ENCODE measurements at regions not wholly inside any gene's neighbourhood (a gene's known extent, or its start where the extent isn't known, plus 50 kb on each side); places are given as distances from the start of the nearest gene placed in this dataset.

DNA sequence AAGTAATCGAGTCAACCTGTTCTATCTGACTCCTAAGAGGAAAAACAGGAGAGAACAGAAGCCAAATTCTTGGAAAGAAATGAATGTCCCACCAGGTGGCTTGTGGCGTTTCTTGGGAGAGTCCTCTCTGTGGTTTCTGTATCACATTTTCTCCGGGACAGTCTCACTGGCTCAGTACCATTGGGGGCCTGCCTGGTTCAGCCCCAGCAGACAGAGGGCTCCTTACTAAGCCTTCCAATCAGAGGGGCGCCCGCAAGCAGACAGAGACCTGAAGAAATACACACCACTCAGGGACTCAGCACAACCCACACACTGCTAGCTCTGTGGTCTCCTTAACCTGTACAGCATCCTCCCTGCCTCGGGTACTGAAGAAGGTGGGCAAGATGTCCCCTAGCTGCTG is 302.1 kb downstream of the TLE3 start:
- POLR2A ChIA-PET: no interaction called here
- H3K4me3 Mint-ChIP-seq: no peak overlapping the region
- H3K9me3 Mint-ChIP-seq: peaks cover 8% of the 10 kb centered on the region
- ATAC-seq (no peak), DNase-seq (ENCODE audit: low spot score) (no peak)
- no peaks in the 10 kb centered on the region; the same call in 1 of the 2 replicates for H3K27me3 Mint-ChIP-seq (ENCODE audit: low read depth)
- H3K4me1 Mint-ChIP-seq: peaks cover 7% of the 10 kb centered on the region
- TF ChIP-seq, protein P1, sequence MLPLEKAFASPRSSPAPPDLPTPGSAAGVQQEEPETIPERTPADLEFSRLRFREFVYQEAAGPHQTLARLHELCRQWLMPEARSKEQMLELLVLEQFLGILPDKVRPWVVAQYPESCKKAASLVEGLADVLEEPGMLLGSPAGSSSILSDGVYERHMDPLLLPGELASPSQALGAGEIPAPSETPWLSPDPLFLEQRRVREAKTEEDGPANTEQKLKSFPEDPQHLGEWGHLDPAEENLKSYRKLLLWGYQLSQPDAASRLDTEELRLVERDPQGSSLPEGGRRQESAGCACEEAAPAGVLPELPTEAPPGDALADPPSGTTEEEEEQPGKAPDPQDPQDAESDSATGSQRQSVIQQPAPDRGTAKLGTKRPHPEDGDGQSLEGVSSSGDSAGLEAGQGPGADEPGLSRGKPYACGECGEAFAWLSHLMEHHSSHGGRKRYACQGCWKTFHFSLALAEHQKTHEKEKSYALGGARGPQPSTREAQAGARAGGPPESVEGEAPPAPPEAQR (CRISPR knock-in tag; IDR thresholded peaks at IDR 0.05): no peak
- TF ChIP-seq EMX1 (CRISPR knock-in tag; IDR thresholded peaks at IDR 0.05) (no peak), RELA (CRISPR knock-in tag; IDR thresholded peaks at IDR 0.05; ENCODE audit: borderline replicate concordance) (no peak), TCF7 (CRISPR knock-in tag; IDR thresholded peaks at IDR 0.05; ENCODE audit: low read depth) (no peak), KAT7 (CRISPR knock-in tag; IDR thresholded peaks at IDR 0.05; ENCODE audit: borderline replicate concordance) (no peak)
- TF ChIP-seq, protein P2, sequence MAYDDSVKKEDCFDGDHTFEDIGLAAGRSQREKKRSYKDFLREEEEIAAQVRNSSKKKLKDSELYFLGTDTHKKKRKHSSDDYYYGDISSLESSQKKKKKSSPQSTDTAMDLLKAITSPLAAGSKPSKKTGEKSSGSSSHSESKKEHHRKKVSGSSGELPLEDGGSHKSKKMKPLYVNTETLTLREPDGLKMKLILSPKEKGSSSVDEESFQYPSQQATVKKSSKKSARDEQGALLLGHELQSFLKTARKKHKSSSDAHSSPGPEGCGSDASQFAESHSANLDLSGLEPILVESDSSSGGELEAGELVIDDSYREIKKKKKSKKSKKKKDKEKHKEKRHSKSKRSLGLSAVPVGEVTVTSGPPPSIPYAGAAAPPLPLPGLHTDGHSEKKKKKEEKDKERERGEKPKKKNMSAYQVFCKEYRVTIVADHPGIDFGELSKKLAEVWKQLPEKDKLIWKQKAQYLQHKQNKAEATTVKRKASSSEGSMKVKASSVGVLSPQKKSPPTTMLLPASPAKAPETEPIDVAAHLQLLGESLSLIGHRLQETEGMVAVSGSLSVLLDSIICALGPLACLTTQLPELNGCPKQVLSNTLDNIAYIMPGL (CRISPR knock-in tag; IDR thresholded peaks at IDR 0.05): no peak
- TF ChIP-seq, protein P3, sequence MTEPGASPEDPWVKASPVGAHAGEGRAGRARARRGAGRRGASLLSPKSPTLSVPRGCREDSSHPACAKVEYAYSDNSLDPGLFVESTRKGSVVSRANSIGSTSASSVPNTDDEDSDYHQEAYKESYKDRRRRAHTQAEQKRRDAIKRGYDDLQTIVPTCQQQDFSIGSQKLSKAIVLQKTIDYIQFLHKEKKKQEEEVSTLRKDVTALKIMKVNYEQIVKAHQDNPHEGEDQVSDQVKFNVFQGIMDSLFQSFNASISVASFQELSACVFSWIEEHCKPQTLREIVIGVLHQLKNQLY (CRISPR knock-in tag; IDR thresholded peaks at IDR 0.05): no peak
- TF ChIP-seq, protein P4, sequence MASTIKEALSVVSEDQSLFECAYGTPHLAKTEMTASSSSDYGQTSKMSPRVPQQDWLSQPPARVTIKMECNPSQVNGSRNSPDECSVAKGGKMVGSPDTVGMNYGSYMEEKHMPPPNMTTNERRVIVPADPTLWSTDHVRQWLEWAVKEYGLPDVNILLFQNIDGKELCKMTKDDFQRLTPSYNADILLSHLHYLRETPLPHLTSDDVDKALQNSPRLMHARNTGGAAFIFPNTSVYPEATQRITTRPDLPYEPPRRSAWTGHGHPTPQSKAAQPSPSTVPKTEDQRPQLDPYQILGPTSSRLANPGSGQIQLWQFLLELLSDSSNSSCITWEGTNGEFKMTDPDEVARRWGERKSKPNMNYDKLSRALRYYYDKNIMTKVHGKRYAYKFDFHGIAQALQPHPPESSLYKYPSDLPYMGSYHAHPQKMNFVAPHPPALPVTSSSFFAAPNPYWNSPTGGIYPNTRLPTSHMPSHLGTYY (CRISPR knock-in tag; IDR thresholded peaks at IDR 0.05): no peak
- H3K27ac Mint-ChIP-seq: no peak overlapping the region
- CTCF ChIA-PET: interaction anchor here (0.6 to 1.2 kb wide), 4 partner anchors 8 to 177 kb away, joined by 3 read pairs; no protein-coding TSS in a partner anchor
- H3K36me3 Mint-ChIP-seq: no peaks in the 10 kb centered on the region

GRCh38 chr15:69797051-69797595 is 300.6 kb downstream of the TLE3 start:
- H3K4me3 Mint-ChIP-seq: no peak overlapping the region
- ChIA-PET POLR2A (no interaction called here), CTCF (interaction anchor here (0.6 kb wide), 1 partner anchor 11 kb away, joined by 3 read pairs; no protein-coding TSS in a partner anchor)
- H3K4me1 Mint-ChIP-seq: peaks cover 7% of the 10 kb centered on the region
- ATAC-seq: no peak
- H3K9me3 Mint-ChIP-seq: no peaks in the 10 kb centered on the region
- DNase-seq (ENCODE audit: low spot score): no peak
- no peaks in the 10 kb centered on the region for H3K27me3 Mint-ChIP-seq (ENCODE audit: low read depth)
- H3K36me3 Mint-ChIP-seq: no peaks in the 10 kb centered on the region
- H3K27ac Mint-ChIP-seq: no peak overlapping the region
- TF ChIP-seq, protein P5, sequence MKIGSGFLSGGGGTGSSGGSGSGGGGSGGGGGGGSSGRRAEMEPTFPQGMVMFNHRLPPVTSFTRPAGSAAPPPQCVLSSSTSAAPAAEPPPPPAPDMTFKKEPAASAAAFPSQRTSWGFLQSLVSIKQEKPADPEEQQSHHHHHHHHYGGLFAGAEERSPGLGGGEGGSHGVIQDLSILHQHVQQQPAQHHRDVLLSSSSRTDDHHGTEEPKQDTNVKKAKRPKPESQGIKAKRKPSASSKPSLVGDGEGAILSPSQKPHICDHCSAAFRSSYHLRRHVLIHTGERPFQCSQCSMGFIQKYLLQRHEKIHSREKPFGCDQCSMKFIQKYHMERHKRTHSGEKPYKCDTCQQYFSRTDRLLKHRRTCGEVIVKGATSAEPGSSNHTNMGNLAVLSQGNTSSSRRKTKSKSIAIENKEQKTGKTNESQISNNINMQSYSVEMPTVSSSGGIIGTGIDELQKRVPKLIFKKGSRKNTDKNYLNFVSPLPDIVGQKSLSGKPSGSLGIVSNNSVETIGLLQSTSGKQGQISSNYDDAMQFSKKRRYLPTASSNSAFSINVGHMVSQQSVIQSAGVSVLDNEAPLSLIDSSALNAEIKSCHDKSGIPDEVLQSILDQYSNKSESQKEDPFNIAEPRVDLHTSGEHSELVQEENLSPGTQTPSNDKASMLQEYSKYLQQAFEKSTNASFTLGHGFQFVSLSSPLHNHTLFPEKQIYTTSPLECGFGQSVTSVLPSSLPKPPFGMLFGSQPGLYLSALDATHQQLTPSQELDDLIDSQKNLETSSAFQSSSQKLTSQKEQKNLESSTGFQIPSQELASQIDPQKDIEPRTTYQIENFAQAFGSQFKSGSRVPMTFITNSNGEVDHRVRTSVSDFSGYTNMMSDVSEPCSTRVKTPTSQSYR (CRISPR knock-in tag; IDR thresholded peaks at IDR 0.05): no peak
- TF ChIP-seq ZBTB21 (CRISPR knock-in tag; IDR thresholded peaks at IDR 0.05; ENCODE audit: borderline replicate concordance) (no peak), ZBTB43 (CRISPR knock-in tag; IDR thresholded peaks at IDR 0.05) (no peak), ESRRA (CRISPR knock-in tag; IDR thresholded peaks at IDR 0.05; ENCODE audit: borderline replicate concordance) (no peak), SMAD4 (CRISPR knock-in tag; IDR thresholded peaks at IDR 0.05) (no peak), FOXK1 (CRISPR knock-in tag; IDR thresholded peaks at IDR 0.05) (no peak), FOXP1 (CRISPR knock-in tag; IDR thresholded peaks at IDR 0.05; ENCODE audit: borderline replicate concordance) (no peak), FOXP4 (CRISPR knock-in tag; IDR thresholded peaks at IDR 0.05) (no peak), CREB1 (CRISPR knock-in tag; IDR thresholded peaks at IDR 0.05) (no peak)
- TF ChIP-seq, protein P3 (CRISPR knock-in tag; IDR thresholded peaks at IDR 0.05): no peak
- TF ChIP-seq, protein P6, sequence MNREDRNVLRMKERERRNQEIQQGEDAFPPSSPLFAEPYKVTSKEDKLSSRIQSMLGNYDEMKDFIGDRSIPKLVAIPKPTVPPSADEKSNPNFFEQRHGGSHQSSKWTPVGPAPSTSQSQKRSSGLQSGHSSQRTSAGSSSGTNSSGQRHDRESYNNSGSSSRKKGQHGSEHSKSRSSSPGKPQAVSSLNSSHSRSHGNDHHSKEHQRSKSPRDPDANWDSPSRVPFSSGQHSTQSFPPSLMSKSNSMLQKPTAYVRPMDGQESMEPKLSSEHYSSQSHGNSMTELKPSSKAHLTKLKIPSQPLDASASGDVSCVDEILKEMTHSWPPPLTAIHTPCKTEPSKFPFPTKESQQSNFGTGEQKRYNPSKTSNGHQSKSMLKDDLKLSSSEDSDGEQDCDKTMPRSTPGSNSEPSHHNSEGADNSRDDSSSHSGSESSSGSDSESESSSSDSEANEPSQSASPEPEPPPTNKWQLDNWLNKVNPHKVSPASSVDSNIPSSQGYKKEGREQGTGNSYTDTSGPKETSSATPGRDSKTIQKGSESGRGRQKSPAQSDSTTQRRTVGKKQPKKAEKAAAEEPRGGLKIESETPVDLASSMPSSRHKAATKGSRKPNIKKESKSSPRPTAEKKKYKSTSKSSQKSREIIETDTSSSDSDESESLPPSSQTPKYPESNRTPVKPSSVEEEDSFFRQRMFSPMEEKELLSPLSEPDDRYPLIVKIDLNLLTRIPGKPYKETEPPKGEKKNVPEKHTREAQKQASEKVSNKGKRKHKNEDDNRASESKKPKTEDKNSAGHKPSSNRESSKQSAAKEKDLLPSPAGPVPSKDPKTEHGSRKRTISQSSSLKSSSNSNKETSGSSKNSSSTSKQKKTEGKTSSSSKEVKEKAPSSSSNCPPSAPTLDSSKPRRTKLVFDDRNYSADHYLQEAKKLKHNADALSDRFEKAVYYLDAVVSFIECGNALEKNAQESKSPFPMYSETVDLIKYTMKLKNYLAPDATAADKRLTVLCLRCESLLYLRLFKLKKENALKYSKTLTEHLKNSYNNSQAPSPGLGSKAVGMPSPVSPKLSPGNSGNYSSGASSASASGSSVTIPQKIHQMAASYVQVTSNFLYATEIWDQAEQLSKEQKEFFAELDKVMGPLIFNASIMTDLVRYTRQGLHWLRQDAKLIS (CRISPR knock-in tag; IDR thresholded peaks at IDR 0.05; ENCODE audit: borderline replicate concordance): no peak

Data from WTC11 (cell line).